ENCODE measurements at regions not wholly inside any gene's neighbourhood (a gene's known extent, or its start where the extent isn't known, plus 50 kb on each side); places are given as distances from the start of the nearest gene placed in this dataset.

- Histone ChIP-seq H3K4me2 (ENCODE audit: insufficient read depth, low read length) (no peak overlapping the region), H3K27me3 (ENCODE audit: control insufficient read depth in 2 of 2, insufficient read depth in 2 of 2, low read length in 2 of 2) (no peaks in the 10 kb centered on the region), H3K27ac (ENCODE audit: insufficient read depth, low read depth, low read length) (no peak overlapping the region), H3K36me3 (ENCODE audit: control insufficient read depth in 2 of 2, extremely low read depth in 1 of 2, insufficient read depth in 2 of 2, low read length in 2 of 2) (no peaks in the 10 kb centered on the region), H3K79me2 (ENCODE audit: control insufficient read depth, insufficient read depth, low read length) (no peaks in the 10 kb centered on the region), H3K4me1 (ENCODE audit: control insufficient read depth, extremely low read depth, insufficient read depth, low read length) (no peaks in the 10 kb centered on the region), H4K20me1 (replicated peaks; ENCODE audit: control insufficient read depth, extremely low read depth, insufficient read depth, low read length) (no peaks in the 10 kb centered on the region), H3K9me3 (replicated peaks; ENCODE audit: control insufficient read depth, insufficient read depth, low read length) (no peaks in the 10 kb centered on the region), H3K9me1 (replicated peaks; ENCODE audit: control insufficient read depth, extremely low read depth, insufficient read depth, low read length) (no peaks in the 10 kb centered on the region), H3K4me3 (replicated peaks in 1 of 3; ENCODE audit: insufficient read depth in 1 of 3, low read depth in 1 of 3, low read length in 3 of 3) (no peak overlapping the region), H3K9ac (replicated peaks; ENCODE audit: extremely low read depth, insufficient read depth, low read length) (no peak overlapping the region), H2AFZ (ENCODE audit: low read depth, low read length) (no peak overlapping the region)
- FAIRE-seq (no peak), DNase-seq (ENCODE audit: low read depth, low spot score) (no peak)
- dilution Hi-C loops (cut with MboI; ENCODE audit: extremely low pct_ligation_motif_present, low sequenced_read_pairs) (no loop called here), intact Hi-C loops (cut with micrococcal nuclease) (no loop called here)
- POLR2A ChIA-PET: no interaction called here
- CTCF ChIA-PET: no interaction called here
- TF ChIP-seq EZH2 (IDR thresholded peaks at IDR 0.05; ENCODE audit: borderline replicate concordance, low read depth, low read length, severe bottlenecking): no peak
- no peak for TF ChIP-seq CTCF (IDR thresholded peaks at IDR 0.05; ENCODE audit: extremely low read depth in 1 of 2, insufficient read depth in 1 of 2, low read depth in 1 of 2, low read length in 2 of 2)
- no peak for TF ChIP-seq POLR2AphosphoS5 (IDR thresholded peaks at IDR 0.05; ENCODE audit: insufficient read depth, low read depth, low read length)
- TF ChIP-seq JUN (IDR thresholded peaks at IDR 0.05; ENCODE audit: borderline replicate concordance, insufficient read depth, insufficient read length, low read depth): no peak
- no peak for TF ChIP-seq MYC (IDR thresholded peaks at IDR 0.05; ENCODE audit: low read depth, low read length)
- TF ChIP-seq GATA2 (IDR thresholded peaks at IDR 0.05; ENCODE audit: insufficient read depth, insufficient read length, low read depth, low read length): no peak
- no peak for TF ChIP-seq FOS (IDR thresholded peaks at IDR 0.05; ENCODE audit: borderline replicate concordance, insufficient read depth, low read length)
- TF ChIP-seq, protein P1, sequence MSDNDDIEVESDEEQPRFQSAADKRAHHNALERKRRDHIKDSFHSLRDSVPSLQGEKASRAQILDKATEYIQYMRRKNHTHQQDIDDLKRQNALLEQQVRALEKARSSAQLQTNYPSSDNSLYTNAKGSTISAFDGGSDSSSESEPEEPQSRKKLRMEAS (IDR thresholded peaks at IDR 0.05; ENCODE audit: insufficient read depth, insufficient read length): no peak
- no peak for TF ChIP-seq POLR2A (IDR thresholded peaks at IDR 0.05; ENCODE audit: low read depth, low read length)
- no TSS peak for BruUV-seq (replicated peaks)
These were observed 61.6 kb upstream of the HS3ST5 start for GRCh38 chr6:114404339-114404955.
